ENCODE measurements at regions not wholly inside any gene's neighbourhood (a gene's known extent, or its start where the extent isn't known, plus 50 kb on each side); places are given as distances from the start of the nearest gene placed in this dataset.

DNA sequence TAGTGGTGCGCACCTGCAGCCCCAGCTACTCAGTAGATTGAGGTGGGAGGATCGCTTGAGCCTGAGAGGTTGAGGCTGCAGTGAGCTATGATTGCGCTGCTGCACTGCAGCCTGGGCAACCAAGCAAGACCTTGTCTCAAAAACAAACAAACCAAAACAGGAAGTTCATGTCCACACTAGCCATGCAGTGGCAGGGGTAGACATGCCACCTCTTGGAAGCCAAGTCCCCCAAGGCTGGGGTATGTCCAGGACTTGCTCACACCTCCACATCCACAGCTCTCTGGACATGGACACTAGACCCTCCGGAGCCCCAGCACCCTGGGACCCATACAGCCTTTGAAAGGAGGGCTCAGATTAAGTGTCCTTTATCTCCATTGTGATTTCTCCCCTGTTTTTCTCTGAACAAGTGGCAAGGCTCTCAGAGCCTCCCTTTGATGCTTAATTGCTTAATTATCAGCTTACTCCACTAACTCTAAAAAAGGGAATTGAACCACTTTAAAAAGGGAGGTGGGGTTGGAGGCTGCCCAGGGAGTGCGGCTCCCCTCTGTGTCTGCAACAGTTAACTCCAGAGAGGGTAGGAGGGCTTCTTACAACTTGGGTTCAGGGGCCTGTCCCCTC is 424.6 kb upstream of the C16orf82 start:
- Mint-ChIP-seq H3K36me3 (ENCODE audit: insufficient read depth, unreplicated experiment) (no peaks in the 10 kb centered on the region), H3K4me3 (ENCODE audit: unreplicated experiment) (no peak overlapping the region), H3K27ac (ENCODE audit: low read depth, unreplicated experiment) (no peak overlapping the region), H3K27me3 (ENCODE audit: insufficient read depth, unreplicated experiment) (no peaks in the 10 kb centered on the region), H3K4me1 (ENCODE audit: insufficient read depth, unreplicated experiment) (no peaks in the 10 kb centered on the region), H3K9me3 (ENCODE audit: unreplicated experiment) (peaks cover 42% of the 10 kb centered on the region)
- DNase-seq (ENCODE audit: unreplicated experiment): no peak
- ChIA-PET CTCF (no interaction called here), POLR2A (interaction anchor here (0.5 kb wide), 1 partner anchor 50 kb away, joined by 3 read pairs; no protein-coding TSS in a partner anchor)
- intact Hi-C loops (cut with micrococcal nuclease): no loop called here
- TF ChIP-seq, protein P1, sequence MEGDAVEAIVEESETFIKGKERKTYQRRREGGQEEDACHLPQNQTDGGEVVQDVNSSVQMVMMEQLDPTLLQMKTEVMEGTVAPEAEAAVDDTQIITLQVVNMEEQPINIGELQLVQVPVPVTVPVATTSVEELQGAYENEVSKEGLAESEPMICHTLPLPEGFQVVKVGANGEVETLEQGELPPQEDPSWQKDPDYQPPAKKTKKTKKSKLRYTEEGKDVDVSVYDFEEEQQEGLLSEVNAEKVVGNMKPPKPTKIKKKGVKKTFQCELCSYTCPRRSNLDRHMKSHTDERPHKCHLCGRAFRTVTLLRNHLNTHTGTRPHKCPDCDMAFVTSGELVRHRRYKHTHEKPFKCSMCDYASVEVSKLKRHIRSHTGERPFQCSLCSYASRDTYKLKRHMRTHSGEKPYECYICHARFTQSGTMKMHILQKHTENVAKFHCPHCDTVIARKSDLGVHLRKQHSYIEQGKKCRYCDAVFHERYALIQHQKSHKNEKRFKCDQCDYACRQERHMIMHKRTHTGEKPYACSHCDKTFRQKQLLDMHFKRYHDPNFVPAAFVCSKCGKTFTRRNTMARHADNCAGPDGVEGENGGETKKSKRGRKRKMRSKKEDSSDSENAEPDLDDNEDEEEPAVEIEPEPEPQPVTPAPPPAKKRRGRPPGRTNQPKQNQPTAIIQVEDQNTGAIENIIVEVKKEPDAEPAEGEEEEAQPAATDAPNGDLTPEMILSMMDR (IDR thresholded peaks at IDR 0.05; ENCODE audit: unreplicated experiment): no peak
- BruUV-seq (replicated peaks): no TSS peak

DNA sequence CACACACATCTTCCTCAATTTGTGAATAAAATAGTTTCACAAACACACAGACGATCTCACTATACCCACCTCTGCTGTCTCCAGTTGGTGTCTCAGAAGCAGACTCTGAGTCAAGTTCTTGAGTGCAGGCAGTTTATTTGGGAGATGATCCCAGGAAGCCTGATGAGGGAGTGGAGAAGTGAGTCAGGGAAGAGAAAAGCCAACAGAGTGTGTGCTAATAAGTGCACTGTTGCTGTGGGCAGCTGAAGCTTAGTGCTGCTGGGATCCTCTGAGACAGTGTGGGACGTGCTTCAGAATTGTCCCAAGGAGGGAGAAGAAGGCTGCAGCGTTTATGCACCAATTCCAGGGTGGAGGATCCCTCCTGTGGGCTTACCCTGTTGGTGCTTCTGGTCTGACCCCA is 423.2 kb upstream of the C16orf82 start:
- Mint-ChIP-seq H3K4me1 (ENCODE audit: insufficient read depth, unreplicated experiment) (no peaks in the 10 kb centered on the region), H3K27me3 (ENCODE audit: insufficient read depth, unreplicated experiment) (no peaks in the 10 kb centered on the region), H3K27ac (ENCODE audit: low read depth, unreplicated experiment) (no peak overlapping the region), H3K4me3 (ENCODE audit: unreplicated experiment) (no peak overlapping the region), H3K9me3 (ENCODE audit: unreplicated experiment) (peaks cover 40% of the 10 kb centered on the region), H3K36me3 (ENCODE audit: insufficient read depth, unreplicated experiment) (no peaks in the 10 kb centered on the region)
- TF ChIP-seq, protein P1 (IDR thresholded peaks at IDR 0.05; ENCODE audit: unreplicated experiment): no peak
- ChIA-PET POLR2A (no interaction called here), CTCF (interaction anchor here (0.6 kb wide), 1 partner anchor 1811 kb away, joined by 3 read pairs; no protein-coding TSS in a partner anchor)
- intact Hi-C loops (cut with micrococcal nuclease): no loop called here
- DNase-seq (ENCODE audit: unreplicated experiment): no peak
- no TSS peak for BruUV-seq (replicated peaks)

DNA sequence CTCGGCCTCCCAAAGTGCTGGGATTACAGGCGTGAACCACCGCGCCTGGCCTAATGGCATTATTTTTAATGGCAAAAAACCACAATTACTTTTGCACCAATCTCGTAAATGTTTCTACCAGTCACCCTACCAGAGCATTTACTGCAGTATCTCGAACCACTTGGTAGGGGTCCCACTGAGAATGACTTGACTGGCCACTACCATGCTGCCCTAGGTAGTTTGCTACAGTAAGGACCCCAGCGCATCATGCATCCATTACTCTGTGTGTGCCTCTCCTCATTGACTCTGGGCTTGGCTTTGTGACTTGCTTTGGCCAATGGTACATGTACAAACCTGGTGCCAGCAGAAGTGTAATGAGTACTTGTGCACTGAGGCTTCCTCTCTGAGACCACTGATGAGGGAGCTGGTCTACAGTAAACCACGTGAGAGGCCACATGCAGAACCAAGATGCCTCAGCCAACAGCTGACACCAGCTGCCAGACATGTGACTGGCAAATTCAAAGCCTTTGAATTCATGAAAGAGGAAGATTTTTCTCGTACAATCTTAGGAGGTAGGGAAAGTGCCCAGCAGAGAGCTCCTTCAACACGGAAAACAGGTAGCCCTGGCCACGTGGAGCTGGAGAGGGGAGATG is 421.7 kb upstream of the C16orf82 start:
- H3K27ac Mint-ChIP-seq (ENCODE audit: low read depth, unreplicated experiment): no peak overlapping the region
- no peaks in the 10 kb centered on the region for H3K4me1 Mint-ChIP-seq (ENCODE audit: insufficient read depth, unreplicated experiment)
- no peaks in the 10 kb centered on the region for H3K27me3 Mint-ChIP-seq (ENCODE audit: insufficient read depth, unreplicated experiment)
- DNase-seq (ENCODE audit: unreplicated experiment): no peak
- BruUV-seq (replicated peaks): no TSS peak
- H3K9me3 Mint-ChIP-seq (ENCODE audit: unreplicated experiment): peaks cover 36% of the 10 kb centered on the region
- TF ChIP-seq, protein P1 (IDR thresholded peaks at IDR 0.05; ENCODE audit: unreplicated experiment): no peak
- ChIA-PET POLR2A (no interaction called here), CTCF (interaction anchor here (0.9 kb wide), 1 partner anchor 33 kb away, joined by 4 read pairs; no protein-coding TSS in a partner anchor)
- H3K36me3 Mint-ChIP-seq (ENCODE audit: insufficient read depth, unreplicated experiment): no peaks in the 10 kb centered on the region
- no peak overlapping the region for H3K4me3 Mint-ChIP-seq (ENCODE audit: unreplicated experiment)
- intact Hi-C loops (cut with micrococcal nuclease): no loop called here

DNA sequence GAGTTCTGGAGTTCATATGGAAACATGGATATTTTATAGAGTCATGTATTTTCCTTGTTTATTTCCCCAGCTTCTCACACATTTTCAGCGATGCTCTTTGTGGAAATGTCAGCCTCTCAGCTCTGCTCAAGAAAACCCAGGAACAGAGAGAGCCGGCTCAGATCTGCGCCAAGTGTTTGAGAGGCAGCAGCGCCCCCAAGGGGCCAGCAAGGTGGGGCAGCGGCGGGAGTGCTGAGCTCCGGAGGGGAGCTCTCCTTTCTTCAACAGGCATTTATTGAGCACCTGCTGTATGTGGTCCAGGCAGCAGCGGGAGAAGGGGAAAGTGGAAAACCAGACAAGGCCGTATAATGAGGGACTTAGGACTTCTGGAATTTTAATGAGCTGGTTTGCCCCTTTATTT is 421.1 kb upstream of the C16orf82 start:
- Mint-ChIP-seq H3K27me3 (ENCODE audit: insufficient read depth, unreplicated experiment) (no peaks in the 10 kb centered on the region), H3K36me3 (ENCODE audit: insufficient read depth, unreplicated experiment) (no peaks in the 10 kb centered on the region), H3K4me3 (ENCODE audit: unreplicated experiment) (no peak overlapping the region), H3K9me3 (ENCODE audit: unreplicated experiment) (peaks cover 30% of the 10 kb centered on the region), H3K27ac (ENCODE audit: low read depth, unreplicated experiment) (no peak overlapping the region), H3K4me1 (ENCODE audit: insufficient read depth, unreplicated experiment) (no peaks in the 10 kb centered on the region)
- TF ChIP-seq, protein P1 (IDR thresholded peaks at IDR 0.05; ENCODE audit: unreplicated experiment): no peak
- DNase-seq (ENCODE audit: unreplicated experiment): no peak
- intact Hi-C loops (cut with micrococcal nuclease): no loop called here
- BruUV-seq (replicated peaks): no TSS peak
- POLR2A ChIA-PET: no interaction called here
- CTCF ChIA-PET: interaction anchor here (0.7 to 0.9 kb wide), 2 partner anchors 32 to 72 kb away, joined by 3 to 4 read pairs; no protein-coding TSS in a partner anchor

Measured in MCF 10A (cell line).